Tibial nerve (tissue), 4 donors: ENCODE measurements at regions not wholly inside any gene's neighbourhood (a gene's known extent, or its start where the extent isn't known, plus 50 kb on each side); places are given as distances from the start of the nearest gene placed in this dataset.

Source experiments
- DNase-seq, 2 donors: peaks; one replicate each; pipeline ENCODE4 v3.0.0-alpha.2; 2019; ENCODE audit warnings: low spot score in 2 of 2
- H3K27ac ChIP-seq, 4 donors: fragments of 200-600 bp; sonication (generic) in 3 of 4; one replicate each; pipeline ENCODE4 v1.5.1; 2017 to 2019; ENCODE audit warnings: mild to moderate bottlenecking in 1 of 4
- H3K27me3 ChIP-seq, 2 donors: fragments of 200-600 bp; sonication (generic) in 1 of 2; one replicate each; pipeline versions ENCODE4 v1.5.1 to v1.6.0; 2017 to 2019
- H3K36me3 ChIP-seq, 3 donors: fragments of 200-600 bp; sonication (generic); one replicate each; pipeline ENCODE4 v1.5.1; 2018 to 2019
- H3K4me1 ChIP-seq, 4 donors: fragments of 200-600 bp; sonication (generic) in 3 of 4; one replicate each; pipeline ENCODE4 v1.5.1; 2017 to 2019
- H3K4me3 ChIP-seq, 4 donors: fragments of 200-600 bp; sonication (generic) in 3 of 4; one replicate each; pipeline ENCODE4 v1.5.1; 2017 to 2019; ENCODE audit warnings: mild to moderate bottlenecking in 1 of 4, moderate library complexity in 1 of 4
- H3K9me3 ChIP-seq, 4 donors: fragments of 200-600 bp; sonication (generic) in 3 of 4; one replicate each; pipeline ENCODE4 v1.5.1; 2017 to 2019
- CTCF ChIP-seq, 5 experiments: fragments of 200-600 bp in 3 of 5; fragments of 450-650 bp in 2 of 5; sonication (generic) in 3 of 5; IDR thresholded peaks; one replicate each; pipeline ENCODE4 v1.5.1; 2016 to 2019; ENCODE audit warnings: antibody characterized with exemption in 5 of 5, mild to moderate bottlenecking in 3 of 5, moderate library complexity in 2 of 5
- EP300 ChIP-seq, 2 donors: sonication (generic); formaldehyde crosslinking; IDR thresholded peaks; one replicate each; pipeline ENCODE4 v1.6.1; 2017; ENCODE audit warnings: antibody characterized with exemption in 2 of 2, mild to moderate bottlenecking in 1 of 2
- POLR2A ChIP-seq, 2 donors: fragments of 450-650 bp; IDR thresholded peaks; one replicate each; pipeline ENCODE4 v1.6.1; 2017; ENCODE audit warnings: antibody characterized with exemption in 2 of 2, mild to moderate bottlenecking in 2 of 2, moderate library complexity in 2 of 2
- WGBS, 2 donors: methylation state at CpG; one replicate each; pipeline ENCODE4 v1.1.5; 2018; 5-methylcytosine and 5-hydroxymethylcytosine counted together

GRCh38 chr1:182119631-182120030 is 58.1 kb upstream of the ZNF648 start:
- no peak for DNase-seq
- no peaks in the 10 kb centered on the region for H3K36me3 ChIP-seq
- TF ChIP-seq CTCF (IDR thresholded peaks at IDR 0.05) (no peak), POLR2A (IDR thresholded peaks at IDR 0.05) (no peak), EP300 (IDR thresholded peaks at IDR 0.05) (no peak)
- peak overlapping the region; percentile 9 to 85 (median 60) for H3K27ac ChIP-seq
- 67 to 72% methylated on average over 7 of the region's 7 CpGs for WGBS, 2 donors
- no peak overlapping the region for H3K4me3 ChIP-seq
- H3K4me1 ChIP-seq: peaks cover 0 to 44% (median 4%) of the 10 kb centered on the region in 4 donors
- no peaks in the 10 kb centered on the region for H3K9me3 ChIP-seq
- H3K27me3 ChIP-seq: no peaks in the 10 kb centered on the region

- no peaks in the 10 kb centered on the region for H3K27me3 ChIP-seq
- peak overlapping the region in 3 of 4 donors; percentile 36 to 85 (median 84) for H3K27ac ChIP-seq
Observed at GRCh38 chr1:182118851-182119250, 57.3 kb upstream of the ZNF648 start.

GRCh38 chr1:182114627-182115023 is 53.1 kb upstream of the ZNF648 start:
- H3K27ac ChIP-seq: peak overlapping the region; percentile 35 to 83 (median 80)
- H3K4me3 ChIP-seq: no peak overlapping the region
- DNase-seq: no peak
- no peaks in the 10 kb centered on the region for H3K36me3 ChIP-seq
- no peaks in the 10 kb centered on the region for H3K9me3 ChIP-seq
- 35 to 48% methylated on average over 9 of the region's 9 CpGs for WGBS, 2 donors
- no peaks in the 10 kb centered on the region for H3K27me3 ChIP-seq
- peaks cover 0 to 25% (median 2%) of the 10 kb centered on the region in 4 donors for H3K4me1 ChIP-seq
- TF ChIP-seq EP300 (IDR thresholded peaks at IDR 0.05): no peak
- no peak for TF ChIP-seq POLR2A (IDR thresholded peaks at IDR 0.05)
- TF ChIP-seq CTCF (IDR thresholded peaks at IDR 0.05): no peak

More at GRCh38 chr1:182118851-182119250, 57.3 kb upstream of the ZNF648 start:
- Histone ChIP-seq H3K4me3 (no peak overlapping the region), H3K4me1 (peaks cover 0 to 52% (median 4%) of the 10 kb centered on the region in 4 donors), H3K36me3 (no peaks in the 10 kb centered on the region), H3K9me3 (no peaks in the 10 kb centered on the region)
- TF ChIP-seq EP300 (IDR thresholded peaks at IDR 0.05): no peak
- TF ChIP-seq POLR2A (IDR thresholded peaks at IDR 0.05): no peak
- TF ChIP-seq CTCF (IDR thresholded peaks at IDR 0.05): no peak
- DNase-seq: no peak

- 36 to 41% methylated on average over 9 of the region's 9 CpGs for WGBS, 2 donors
- Histone ChIP-seq H3K27ac (peak overlapping the region; percentile 48 to 83 (median 80)), H3K9me3 (no peaks in the 10 kb centered on the region), H3K4me3 (no peak overlapping the region), H3K27me3 (no peaks in the 10 kb centered on the region), H3K4me1 (peaks cover 0 to 22% (median 2%) of the 10 kb centered on the region in 4 donors), H3K36me3 (no peaks in the 10 kb centered on the region)
- DNase-seq: peak in 1 of 2 donors; percentile 18
- TF ChIP-seq EP300 (IDR thresholded peaks at IDR 0.05) (peak; percentile 75 to 94), CTCF (IDR thresholded peaks at IDR 0.05) (no peak)
Observed at GRCh38 chr1:182113879-182114626, 52.5 kb upstream of the ZNF648 start.

GRCh38 chr1:182111496-182111895 is 50.0 kb upstream of the ZNF648 start:
- TF ChIP-seq EP300 (IDR thresholded peaks at IDR 0.05) (no peak), CTCF (IDR thresholded peaks at IDR 0.05) (no peak)
- Histone ChIP-seq H3K27ac (no peak overlapping the region), H3K4me3 (no peak overlapping the region), H3K4me1 (peaks cover 0 to 20% (median 2%) of the 10 kb centered on the region in 4 donors), H3K27me3 (no peaks in the 10 kb centered on the region), H3K9me3 (peaks cover 0 to 13% (median 0%) of the 10 kb centered on the region in 4 donors), H3K36me3 (no peaks in the 10 kb centered on the region)
- 74 to 84% methylated on average over 5 of the region's 5 CpGs for WGBS, 2 donors
- DNase-seq: no peak
